ENCODE measurements at regions not wholly inside any gene's neighbourhood (a gene's known extent, or its start where the extent isn't known, plus 50 kb on each side); places are given as distances from the start of the nearest gene placed in this dataset.
"Not testable (repeated sequence)": the region's sequence is repeated elsewhere in the genome, so short reads cannot be mapped to it uniquely, and the experiment has no call there.

DNA sequence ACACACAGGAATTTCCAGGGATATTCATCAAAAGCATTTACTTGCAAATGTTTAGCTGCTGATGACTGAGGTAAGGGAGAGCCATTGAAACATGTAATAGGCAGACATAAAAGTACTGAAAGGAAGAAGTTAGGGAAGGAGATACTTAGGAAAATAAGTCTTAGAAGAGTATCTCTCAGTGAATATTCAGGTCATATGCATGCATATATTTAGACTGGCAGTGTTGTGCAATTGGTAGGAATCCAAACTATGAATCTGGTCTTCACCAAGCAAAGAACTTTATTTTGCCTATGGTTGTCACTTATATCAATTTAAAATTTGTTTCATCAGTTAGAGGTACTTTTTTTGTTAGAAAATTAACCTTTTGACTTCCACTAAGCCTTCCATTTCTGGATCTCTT lies 1490.7 kb downstream of the SUCLG1 start:
- DNase-seq (ENCODE audit: low spot score): no peak

DNA sequence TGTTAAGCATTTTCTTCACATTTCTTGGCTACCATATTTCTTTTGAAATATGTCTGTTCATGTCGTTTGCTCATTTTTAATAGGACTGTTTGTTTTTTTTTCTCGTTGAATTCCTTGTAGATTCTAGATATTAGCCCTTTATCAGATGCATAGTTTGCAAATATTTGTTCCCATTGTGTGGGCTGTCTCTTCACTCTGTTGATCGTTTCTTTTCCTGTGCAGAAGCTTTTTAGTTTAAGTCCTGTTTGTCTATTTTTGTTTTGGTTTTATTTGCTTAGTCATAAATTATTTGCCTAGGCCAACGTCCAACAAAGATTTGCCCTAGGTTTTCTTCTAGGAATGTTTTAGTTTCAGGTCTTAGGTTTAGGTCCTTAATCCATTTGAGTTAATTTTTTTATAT lies 1494.7 kb downstream of the SUCLG1 start:
- DNase-seq (ENCODE audit: low spot score): no peak

DNA sequence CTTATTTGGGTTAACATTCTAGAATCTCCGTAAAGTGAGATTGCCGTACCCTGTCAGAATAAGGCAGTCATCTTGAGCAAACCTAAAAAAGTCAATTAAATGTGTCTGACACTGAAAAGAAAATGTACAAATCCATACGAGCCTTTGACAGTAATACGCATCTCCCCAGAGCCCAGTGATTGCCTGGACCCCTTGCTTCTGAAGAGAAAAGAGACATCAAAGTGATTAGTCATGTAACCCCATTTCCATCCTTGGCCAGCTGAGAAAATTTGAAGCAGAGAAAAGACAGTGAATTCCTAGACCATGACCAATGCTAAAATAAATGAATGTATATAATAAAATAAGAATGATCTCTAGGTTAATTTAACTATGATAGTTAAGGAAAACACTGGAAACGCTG lies 1499.4 kb downstream of the SUCLG1 start:
- DNase-seq (ENCODE audit: low spot score): no peak

DNA sequence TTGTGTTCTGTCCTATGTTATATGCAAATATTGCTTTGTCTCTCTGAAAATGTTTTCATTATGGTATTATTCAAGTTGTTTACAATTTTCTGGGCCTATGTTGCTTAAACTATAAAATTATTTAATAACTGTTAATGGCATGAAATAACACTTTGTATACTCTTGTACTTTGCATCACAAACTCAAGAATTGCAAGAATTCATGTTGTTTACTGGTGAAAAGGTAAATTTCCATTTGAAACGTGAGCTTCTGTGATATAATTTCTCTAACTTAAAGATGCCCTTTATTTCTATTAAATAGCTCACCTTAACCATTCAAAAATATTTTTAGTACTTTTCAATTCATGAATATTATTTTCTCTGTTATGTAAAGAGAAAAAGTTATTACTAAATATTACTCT lies 1504.2 kb downstream of the SUCLG1 start:
- no peak for DNase-seq (ENCODE audit: low spot score)

DNA sequence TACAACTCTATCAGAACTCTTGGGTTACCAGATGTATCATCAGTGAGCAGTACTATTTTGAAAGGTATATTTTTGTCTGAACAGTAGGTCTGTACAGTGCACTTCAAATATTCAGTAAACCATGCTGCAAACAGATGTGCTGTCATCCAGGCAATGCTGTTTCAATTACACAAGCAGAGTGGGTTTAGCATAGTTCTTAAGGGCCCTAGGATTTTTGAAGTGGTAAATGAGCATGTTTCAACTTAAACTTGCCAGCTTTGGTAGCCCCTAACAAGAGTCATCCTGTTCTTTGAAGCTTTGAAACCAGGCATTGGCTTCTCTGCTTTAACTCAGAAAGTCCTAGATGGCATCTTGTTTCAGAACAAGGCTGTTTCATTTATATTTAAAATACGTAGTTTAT lies 1519.9 kb downstream of the SUCLG1 start:
- no peak for DNase-seq (ENCODE audit: low spot score)

DNA sequence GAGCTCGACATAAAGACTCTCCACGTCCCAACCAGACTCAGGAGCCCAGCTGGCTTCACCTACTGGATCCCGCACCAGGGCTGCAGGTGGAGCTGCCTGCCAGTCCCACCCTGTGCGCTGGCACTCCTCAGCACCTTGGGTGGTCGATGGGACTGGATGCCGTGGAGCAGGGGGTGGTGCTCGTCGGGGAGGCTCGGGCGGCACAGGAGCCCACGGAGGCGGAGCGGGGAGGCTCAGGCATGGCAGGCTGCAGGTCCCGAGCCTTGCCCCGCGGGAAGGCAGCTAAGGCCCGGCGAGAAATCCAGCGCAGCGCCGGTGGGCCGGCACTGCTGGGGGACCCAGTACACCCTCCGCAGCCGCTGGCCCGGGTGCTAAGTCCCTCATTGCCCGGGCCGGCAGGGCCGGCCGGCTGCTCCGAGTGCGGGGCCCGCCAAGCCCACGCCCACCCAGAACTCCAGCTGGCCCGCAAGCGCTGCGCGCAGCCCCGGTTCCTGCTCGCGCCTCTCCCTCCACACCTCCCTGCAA lies 1520.7 kb downstream of the SUCLG1 start:
- not testable (repeated sequence) for DNase-seq (ENCODE audit: low spot score)

DNA sequence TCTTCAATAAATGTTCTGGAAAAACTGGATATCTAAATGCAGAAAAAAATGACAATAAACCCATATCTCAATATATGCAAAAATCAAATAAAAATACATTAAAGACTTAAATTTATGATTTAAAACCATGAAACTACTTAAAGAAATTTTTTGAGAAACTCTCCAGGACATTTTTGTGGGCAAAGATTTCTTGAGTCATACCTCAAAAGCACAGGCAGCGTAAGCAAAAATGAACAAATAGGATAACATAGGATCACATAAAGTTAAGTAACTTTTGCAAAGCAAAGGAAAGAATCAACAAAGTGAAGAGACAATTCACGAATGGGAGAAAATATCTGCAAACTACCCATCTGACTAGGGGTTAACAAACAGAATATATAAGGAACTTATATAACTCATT lies 1545.5 kb downstream of the SUCLG1 start:
- no peak for DNase-seq (ENCODE audit: low spot score)

DNA sequence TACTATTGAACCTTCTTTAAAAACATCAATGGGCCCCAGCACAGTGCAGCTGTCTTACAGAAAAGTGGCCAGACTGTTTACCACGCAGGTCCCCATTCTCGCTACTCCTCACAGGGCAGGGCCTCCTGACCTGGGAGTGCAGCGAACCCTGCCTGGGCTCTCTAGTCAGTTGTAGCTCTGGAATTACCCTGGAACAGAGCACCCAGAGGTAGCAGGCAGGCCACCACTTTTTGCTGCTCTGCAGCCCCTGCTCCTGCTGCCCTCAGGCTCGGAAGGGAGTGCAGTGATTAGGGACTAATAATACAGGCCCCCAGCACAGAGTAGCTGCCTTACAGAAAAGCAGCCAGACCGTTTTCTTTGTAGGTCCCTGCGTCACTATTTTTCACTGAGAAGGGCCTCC lies 1563.0 kb downstream of the SUCLG1 start:
- no peak for DNase-seq (ENCODE audit: low spot score)

DNA sequence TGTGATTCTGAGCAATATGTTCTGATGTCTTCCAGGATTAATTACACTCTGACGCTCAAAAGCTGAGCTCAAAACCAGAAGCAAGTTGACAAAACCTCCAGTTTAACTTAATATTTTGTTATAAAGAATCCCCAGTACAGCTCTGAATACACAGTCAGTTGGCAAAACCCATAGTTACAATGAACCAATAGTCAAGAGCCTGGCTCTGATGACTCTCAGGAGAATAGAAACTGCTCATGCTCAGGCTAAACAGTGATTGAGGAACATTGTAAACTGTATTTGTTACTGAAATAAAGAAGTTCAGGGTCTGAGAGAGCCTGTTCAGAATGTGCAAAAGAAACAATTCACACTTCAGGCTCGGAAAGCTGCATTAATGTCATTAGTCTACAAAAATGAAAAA lies 1565.9 kb downstream of the SUCLG1 start:
- DNase-seq (ENCODE audit: low spot score): no peak

DNA sequence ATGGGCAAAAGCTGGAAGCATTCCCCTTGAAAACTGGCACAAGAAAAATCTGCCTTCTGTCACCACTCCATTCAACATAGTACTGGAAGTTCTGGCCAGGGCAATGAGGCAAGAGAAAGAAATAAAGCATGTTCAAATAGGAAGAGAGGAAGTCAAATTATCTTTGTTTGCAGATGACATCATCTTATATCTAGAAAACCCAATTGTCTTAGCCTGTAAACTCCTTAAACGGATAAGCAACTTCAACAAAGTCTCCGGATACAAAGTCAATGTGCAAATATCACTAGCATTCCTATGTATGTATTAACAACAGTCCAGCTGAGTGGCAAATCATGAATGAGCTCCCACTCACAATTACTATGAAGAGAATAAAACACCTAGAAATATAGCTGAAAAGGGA lies 1579.3 kb downstream of the SUCLG1 start:
- no peak for DNase-seq (ENCODE audit: low spot score)

DNA sequence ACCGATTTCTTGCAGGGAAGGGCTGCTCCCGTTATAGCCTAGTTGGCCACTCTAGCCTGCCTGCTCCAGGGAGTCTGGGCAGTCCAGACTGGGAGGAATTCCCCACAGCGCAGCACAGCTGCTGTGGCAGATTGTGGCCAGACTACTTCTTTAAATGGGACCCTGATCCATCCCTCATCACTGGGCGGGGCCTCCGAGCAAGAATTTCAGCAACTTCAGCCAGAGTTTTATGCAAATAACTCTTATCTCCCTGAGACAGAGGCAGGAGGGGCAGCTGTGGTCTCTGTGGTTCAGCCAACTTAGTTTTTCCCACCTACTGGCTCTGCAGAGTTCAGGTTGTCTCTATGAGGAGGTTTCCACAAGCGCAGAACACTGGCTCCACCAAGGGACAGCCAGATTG lies 1583.2 kb downstream of the SUCLG1 start:
- DNase-seq (ENCODE audit: low spot score): no peak

DNA sequence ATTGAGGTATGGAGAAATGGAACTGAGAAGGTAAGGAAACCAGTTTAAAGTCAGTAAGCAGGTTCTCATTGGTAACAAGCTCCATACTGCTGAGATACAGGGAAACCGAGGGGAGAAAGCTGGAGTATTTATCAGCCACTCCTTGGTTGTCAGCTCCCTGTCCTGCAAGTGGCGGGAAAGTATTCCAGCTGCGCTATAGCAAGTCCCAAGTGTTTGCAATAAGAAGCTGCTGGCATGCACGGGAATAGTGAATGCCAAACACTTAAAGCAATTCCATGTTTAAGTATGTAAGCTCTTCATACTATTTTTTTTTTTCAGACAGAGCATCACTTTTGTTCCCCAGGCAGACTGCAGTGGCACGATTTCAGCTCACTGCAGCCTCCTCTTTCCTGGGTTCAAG lies 1601.1 kb downstream of the SUCLG1 start:
- no peak for DNase-seq (ENCODE audit: low spot score)

DNA sequence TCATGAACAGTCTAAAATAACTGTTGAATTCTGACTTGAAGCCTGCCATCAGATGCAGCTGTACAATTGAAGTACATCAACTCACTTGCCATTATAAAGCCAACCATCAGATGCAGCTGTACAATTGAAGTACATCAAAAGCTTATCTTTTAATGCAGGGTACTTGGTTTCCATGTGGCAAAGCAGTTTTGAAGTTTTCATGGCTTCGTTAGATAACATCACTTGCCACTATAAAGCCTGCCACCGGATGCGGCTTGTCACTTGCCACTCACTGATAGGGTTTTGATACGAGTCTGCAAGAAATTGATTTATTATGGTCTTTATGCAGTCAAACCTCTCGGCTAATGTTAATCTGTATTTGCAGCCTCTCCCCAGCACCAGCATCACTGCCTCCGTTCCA lies 1605.8 kb downstream of the SUCLG1 start:
- no peak for DNase-seq (ENCODE audit: low spot score)

DNA sequence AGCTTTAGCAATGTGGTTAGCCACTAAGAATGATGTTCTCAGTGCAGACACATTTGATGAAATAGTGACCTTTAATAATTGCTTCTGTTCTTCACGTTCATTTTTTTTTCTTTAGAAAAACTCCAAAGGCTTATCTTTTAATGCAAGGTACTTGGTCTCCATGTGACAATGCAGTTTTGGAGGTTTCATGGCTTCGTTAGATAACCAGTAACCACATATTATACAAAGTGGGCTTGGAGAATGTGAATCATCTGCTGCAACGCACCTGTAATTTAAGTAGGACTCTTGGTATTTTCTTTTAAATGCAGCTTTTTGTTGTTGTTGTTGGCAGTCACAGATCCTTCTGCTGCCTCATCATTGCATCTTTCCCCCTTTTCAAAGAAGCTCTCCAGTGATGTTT lies 1606.3 kb downstream of the SUCLG1 start:
- DNase-seq (ENCODE audit: low spot score): no peak

DNA sequence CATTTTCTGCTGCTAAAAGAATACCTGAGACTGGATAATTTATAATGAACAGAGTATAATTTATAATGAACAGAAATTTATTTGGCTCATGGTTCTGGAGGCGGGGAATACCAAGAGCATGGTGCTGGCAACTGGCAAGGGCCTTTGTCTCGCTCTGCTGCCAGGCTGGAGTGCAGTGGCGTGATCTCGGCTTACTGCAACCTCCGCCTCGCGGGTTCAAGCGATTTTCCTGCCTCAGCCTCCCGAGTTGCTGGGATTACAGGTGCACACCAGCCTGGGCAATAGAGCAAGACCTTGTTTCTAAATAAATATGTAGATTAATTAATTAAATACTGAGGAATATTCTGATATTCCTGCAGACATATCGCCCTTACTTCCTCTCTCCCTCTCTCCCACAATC lies 1610.8 kb downstream of the SUCLG1 start:
- DNase-seq (ENCODE audit: low spot score): no peak

DNA sequence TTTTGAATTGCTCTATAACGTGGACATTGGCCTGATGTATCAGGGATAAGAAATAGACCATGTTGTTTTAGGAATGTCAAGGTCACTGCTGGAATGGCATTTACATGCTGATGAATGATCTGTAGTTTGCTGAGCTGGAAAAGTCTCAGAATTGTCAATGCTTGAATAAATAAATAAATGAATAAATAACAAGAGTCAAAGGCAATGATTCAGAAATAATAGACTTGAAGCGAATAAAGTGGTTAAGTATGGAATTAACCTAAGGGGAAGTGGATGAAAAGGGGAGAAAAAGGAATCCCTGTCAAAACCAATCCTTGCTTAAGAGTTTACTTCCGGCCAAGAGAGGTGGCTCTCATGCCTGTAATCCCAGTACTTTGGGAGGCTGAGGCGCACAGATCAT lies 1620.0 kb downstream of the SUCLG1 start:
- no peak for DNase-seq (ENCODE audit: low spot score)

DNA sequence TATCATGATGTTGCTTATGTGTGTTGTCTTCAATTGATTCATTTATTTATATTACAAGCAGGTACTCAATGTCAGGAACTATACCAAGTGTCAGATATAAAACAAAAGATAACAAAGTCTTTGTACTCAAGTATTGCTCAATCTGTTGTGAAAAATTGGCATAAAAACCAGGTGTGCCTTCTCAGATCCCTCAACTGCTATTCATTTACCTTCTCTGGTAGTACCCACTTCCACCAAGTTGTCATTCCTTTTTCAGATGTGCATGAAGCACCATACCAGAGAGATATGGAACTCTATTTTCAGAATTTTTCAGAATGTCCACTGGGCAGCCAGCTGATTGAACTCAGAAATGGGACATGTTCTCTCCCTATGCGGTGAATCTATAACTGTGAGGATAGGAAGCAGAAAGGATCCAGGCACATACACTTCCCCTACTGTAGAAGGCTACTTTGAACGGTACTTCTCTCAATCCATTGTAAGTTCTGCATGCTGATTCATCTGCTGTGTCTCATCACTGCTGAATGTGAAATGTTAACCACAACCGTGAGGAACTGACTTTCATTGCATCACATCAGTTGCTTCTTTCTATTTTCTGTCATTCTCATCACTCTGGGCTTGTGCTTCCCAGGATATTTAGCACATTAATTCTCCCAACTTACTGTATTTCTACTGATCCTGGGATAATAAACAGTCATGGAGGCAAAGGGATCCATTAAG lies 1621.3 kb downstream of the SUCLG1 start:
- no peak for DNase-seq (ENCODE audit: low spot score)

DNA sequence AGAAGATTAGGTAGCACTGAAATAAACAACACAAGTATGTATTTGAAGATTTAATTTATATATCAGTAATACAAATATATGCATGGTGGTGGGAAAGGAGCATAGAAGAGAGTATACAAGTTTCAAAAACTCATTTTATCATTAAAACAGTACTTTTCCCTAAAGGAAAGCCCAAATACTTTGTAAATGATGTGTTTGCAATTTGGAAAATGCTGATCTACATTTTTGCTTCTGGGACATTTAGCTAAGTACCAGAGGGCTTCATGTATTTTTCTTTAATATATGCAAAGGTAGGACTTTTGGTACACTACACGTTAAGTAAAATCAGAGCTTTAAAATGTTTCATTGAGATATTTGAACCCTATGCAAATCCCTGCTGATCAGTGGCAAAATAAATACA lies 1624.2 kb downstream of the SUCLG1 start:
- DNase-seq (ENCODE audit: low spot score): no peak

DNA sequence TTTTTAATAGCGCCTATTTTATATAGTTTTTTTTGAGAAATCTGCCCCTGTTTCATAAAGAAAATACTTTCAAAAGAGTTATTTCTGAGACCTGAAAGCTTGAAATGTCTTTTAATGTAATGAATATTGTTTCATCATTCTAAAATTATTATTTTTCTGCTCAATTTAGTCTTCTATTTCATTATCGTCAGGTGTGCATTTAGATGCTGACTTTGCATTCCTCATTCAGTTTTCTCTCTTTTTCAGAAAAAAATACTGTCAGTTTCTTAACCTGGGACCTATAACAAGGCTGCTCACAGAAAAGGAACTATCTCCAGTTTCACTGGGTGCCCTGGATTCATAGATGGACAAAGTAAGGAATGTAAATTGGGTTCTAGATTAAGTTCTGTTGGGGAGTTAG lies 1631.7 kb downstream of the SUCLG1 start:
- DNase-seq (ENCODE audit: low spot score): no peak

DNA sequence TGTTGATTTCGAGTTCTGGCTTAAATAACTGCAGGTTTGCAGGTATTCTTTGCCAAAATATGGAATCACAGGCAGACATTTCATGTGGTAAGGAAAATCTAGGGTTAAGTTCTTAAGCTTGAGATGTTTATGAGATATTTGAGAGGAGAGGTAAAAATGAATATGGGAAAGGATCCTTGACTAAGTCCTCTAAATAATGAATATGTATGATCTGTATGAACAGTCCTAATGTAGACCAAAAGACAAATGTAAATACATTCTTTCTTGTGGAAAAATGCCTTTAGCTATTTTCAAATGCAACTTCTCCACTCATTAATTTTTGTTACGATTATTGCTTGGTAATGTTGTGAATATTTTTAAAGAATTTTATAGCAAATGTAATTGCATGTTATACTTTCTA lies 1632.6 kb downstream of the SUCLG1 start:
- DNase-seq (ENCODE audit: low spot score): no peak

DNA sequence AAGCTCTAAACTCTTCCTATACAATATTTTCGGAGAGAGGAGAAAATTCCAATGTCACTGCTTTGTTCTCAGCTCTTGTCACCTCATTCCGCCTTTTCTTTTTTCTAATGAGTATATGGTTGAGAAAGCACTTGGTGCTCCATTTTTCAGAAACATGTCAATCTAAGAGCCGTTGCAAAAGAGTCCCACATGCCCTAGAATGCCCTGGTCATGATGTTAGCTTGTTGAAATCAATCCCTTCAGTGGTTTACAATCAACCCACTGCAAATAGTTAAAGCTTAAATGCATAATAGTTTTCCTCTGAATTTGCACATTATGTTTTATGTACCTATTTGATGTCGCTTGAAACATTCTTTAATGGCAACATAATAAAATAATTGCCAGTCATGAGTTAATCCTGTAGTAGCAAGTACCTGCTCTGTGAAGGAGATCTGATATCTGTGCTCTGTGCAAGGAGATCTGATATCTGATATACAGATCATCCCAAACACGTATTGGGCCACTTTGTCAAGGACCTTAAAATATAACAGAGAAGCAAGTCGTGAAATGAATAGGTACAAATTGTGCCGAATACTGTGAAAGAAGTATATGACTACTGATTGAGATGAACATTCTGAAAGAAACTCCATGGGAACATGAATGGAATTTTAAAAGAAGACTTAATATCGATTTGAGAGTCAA lies 1633.5 kb downstream of the SUCLG1 start:
- no peak for DNase-seq (ENCODE audit: low spot score)

DNA sequence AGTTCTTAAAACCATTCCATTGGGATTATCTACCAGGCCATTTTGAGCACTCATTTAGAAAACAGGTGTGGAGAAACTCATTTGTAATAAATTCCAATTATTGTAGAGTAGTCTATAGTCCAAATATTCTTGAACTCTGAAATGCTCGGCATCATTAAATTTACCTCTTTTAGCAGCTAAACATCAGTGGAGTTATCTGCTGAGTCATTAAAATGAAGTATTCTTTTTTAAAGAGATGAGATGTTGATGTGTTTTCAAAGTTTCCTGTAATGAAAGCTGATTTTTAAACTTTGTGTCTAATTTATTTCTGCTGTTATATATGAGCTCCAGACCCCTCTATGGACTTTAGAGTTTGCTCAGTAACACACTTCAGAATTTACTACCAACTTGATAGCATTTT lies 1635.2 kb downstream of the SUCLG1 start:
- no peak for DNase-seq (ENCODE audit: low spot score)

DNA sequence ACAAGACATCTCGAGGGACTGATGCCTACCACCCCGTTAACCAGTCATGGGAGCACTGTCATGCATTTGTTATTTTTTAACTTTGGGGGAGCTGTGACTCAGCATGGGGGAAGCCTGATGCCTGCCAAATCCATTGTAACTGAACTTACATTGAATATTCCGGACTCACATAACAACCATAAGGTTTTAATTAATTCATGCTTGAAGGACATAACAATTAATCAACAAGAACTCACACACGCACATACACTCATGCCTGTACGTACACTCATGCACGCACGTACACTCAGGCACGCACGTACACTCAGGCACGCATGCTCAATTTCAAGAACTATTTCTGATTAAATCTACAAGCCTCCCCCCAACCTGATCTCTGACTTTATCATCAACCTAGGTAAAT lies 1639.1 kb downstream of the SUCLG1 start:
- no peak for DNase-seq (ENCODE audit: low spot score)

DNA sequence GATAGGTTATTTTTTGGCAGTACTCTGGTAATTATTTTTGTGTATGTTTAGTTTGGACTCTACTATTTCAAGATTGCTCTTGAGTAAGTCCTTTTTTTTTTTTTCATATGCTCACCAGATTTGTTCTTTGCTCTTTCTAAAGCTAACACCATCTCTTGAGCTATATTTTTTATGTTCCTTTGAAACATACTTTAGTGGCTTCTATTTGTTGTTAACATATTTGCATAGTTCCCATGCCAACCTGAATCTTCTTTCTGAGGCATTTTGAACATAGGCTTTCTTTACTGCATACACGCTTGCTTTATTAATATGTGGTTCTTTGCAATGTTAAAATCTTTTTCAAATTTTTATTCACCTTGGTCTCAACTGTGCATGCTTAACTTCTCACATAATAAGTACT lies 1644.9 kb downstream of the SUCLG1 start:
- no peak for DNase-seq (ENCODE audit: low spot score)

Measured in putamen (tissue), 1 donor.